ENCODE measurements at regions not wholly inside any gene's neighbourhood (a gene's known extent, or its start where the extent isn't known, plus 50 kb on each side); places are given as distances from the start of the nearest gene placed in this dataset.

DNA sequence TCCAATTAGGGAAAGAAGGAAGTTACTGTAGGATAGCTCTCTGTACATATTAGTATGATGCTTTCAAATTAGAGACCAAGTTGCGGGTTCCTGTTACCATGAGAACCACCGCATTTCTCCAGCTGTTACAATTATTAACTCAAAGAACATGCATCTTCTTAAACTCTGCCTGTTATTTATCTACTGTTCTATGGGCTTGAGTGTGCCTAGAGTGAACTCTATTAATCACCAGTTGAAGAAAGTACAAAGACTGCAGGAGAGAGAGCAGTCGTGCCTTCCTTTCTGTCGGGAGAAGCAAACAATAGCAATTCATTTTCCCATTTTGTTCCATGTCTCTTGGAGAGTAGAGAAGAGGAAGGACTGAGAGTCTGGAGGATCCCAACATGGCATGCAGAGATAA is 1071.2 kb downstream of the TYW1 start:
- Histone ChIP-seq H3K27me3 (ENCODE audit: insufficient read depth, low read length) (no peaks in the 10 kb centered on the region), H3K4me2 (ENCODE audit: insufficient read depth, low read length) (no peak overlapping the region), H3K9me3 (ENCODE audit: low read depth, low read length) (no peaks in the 10 kb centered on the region), H3K79me2 (ENCODE audit: insufficient read depth, low read length) (no peaks in the 10 kb centered on the region), H2AFZ (ENCODE audit: low read length) (no peak overlapping the region), H4K20me1 (ENCODE audit: insufficient read depth, low read length) (no peaks in the 10 kb centered on the region), H3K27ac (ENCODE audit: low read depth, low read length) (no peak overlapping the region), H3K4me1 (ENCODE audit: insufficient read depth, low read length) (no peaks in the 10 kb centered on the region), H3K4me3 (ENCODE audit: insufficient read depth, low read length) (no peak overlapping the region), H3K36me3 (ENCODE audit: insufficient read depth, low read length) (no peaks in the 10 kb centered on the region)
- TF ChIP-seq, protein P1, sequence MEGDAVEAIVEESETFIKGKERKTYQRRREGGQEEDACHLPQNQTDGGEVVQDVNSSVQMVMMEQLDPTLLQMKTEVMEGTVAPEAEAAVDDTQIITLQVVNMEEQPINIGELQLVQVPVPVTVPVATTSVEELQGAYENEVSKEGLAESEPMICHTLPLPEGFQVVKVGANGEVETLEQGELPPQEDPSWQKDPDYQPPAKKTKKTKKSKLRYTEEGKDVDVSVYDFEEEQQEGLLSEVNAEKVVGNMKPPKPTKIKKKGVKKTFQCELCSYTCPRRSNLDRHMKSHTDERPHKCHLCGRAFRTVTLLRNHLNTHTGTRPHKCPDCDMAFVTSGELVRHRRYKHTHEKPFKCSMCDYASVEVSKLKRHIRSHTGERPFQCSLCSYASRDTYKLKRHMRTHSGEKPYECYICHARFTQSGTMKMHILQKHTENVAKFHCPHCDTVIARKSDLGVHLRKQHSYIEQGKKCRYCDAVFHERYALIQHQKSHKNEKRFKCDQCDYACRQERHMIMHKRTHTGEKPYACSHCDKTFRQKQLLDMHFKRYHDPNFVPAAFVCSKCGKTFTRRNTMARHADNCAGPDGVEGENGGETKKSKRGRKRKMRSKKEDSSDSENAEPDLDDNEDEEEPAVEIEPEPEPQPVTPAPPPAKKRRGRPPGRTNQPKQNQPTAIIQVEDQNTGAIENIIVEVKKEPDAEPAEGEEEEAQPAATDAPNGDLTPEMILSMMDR (IDR thresholded peaks at IDR 0.05; ENCODE audit: extremely low read depth, low read depth, low read length), result no peak
- DNase-seq (ENCODE audit: insufficient read length, low spot score, missing footprints), result no peak

DNA sequence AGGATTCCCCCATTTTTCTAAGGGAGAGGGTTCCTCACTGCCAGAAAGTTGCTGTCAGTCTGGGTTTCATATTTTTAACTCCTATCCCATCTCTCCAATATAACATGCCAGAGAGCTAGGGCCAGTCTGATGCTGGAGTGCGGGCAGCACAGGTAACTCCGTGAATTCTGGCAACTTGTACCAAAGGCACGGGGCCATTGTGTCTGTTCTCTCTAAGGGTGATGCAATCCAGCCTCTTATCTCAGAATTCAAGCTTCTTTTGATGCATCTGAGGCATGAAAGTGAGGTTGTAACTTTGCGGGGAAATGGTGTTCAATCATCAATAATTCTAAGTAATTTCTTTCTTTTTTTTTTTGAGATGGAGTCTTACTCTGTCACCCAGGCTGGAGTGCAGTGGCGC is 1074.4 kb downstream of the TYW1 start:
- TF ChIP-seq, protein P1 (IDR thresholded peaks at IDR 0.05; ENCODE audit: extremely low read depth, low read depth, low read length), result no peak
- Histone ChIP-seq H4K20me1 (ENCODE audit: insufficient read depth, low read length) (no peaks in the 10 kb centered on the region), H3K4me3 (ENCODE audit: insufficient read depth, low read length) (no peak overlapping the region), H3K36me3 (ENCODE audit: insufficient read depth, low read length) (no peaks in the 10 kb centered on the region), H3K27ac (ENCODE audit: low read depth, low read length) (no peak overlapping the region), H3K4me1 (ENCODE audit: insufficient read depth, low read length) (no peaks in the 10 kb centered on the region), H3K9me3 (ENCODE audit: low read depth, low read length) (no peaks in the 10 kb centered on the region), H3K79me2 (ENCODE audit: insufficient read depth, low read length) (no peaks in the 10 kb centered on the region), H2AFZ (ENCODE audit: low read length) (no peak overlapping the region), H3K27me3 (ENCODE audit: insufficient read depth, low read length) (no peaks in the 10 kb centered on the region), H3K4me2 (ENCODE audit: insufficient read depth, low read length) (no peak overlapping the region)
- no peak for DNase-seq (ENCODE audit: insufficient read length, low spot score, missing footprints)

DNA sequence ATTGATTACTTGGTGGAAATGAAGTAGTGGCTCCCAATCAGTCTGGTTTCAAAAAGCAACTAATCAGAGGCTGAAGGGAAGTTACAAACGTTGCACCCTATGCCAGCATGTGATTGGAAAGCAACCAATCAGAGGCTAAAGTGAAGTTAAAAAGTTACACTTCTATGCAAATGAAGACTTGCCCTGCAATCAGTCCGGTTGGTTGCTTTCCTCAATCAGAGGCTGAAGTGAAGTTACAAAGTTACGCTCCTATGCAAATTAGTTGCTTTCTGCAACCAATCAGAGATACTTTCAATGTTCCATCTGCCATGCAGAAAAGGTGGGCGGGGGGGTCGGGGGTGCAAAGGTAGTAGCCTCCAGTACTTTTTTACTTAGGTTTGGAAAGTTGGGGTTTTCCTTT is 1077.1 kb downstream of the TYW1 start:
- Histone ChIP-seq H3K4me2 (ENCODE audit: insufficient read depth, low read length) (no peak overlapping the region), H3K27ac (ENCODE audit: low read depth, low read length) (no peak overlapping the region), H3K79me2 (ENCODE audit: insufficient read depth, low read length) (no peaks in the 10 kb centered on the region), H3K27me3 (ENCODE audit: insufficient read depth, low read length) (no peaks in the 10 kb centered on the region), H4K20me1 (ENCODE audit: insufficient read depth, low read length) (no peaks in the 10 kb centered on the region), H3K36me3 (ENCODE audit: insufficient read depth, low read length) (no peaks in the 10 kb centered on the region), H3K9me3 (ENCODE audit: low read depth, low read length) (no peaks in the 10 kb centered on the region), H2AFZ (ENCODE audit: low read length) (no peak overlapping the region), H3K4me1 (ENCODE audit: insufficient read depth, low read length) (no peaks in the 10 kb centered on the region), H3K4me3 (ENCODE audit: insufficient read depth, low read length) (no peak overlapping the region)
- TF ChIP-seq, protein P1 (IDR thresholded peaks at IDR 0.05; ENCODE audit: extremely low read depth, low read depth, low read length), result no peak
- DNase-seq (ENCODE audit: insufficient read length, low spot score, missing footprints), result no peak

DNA sequence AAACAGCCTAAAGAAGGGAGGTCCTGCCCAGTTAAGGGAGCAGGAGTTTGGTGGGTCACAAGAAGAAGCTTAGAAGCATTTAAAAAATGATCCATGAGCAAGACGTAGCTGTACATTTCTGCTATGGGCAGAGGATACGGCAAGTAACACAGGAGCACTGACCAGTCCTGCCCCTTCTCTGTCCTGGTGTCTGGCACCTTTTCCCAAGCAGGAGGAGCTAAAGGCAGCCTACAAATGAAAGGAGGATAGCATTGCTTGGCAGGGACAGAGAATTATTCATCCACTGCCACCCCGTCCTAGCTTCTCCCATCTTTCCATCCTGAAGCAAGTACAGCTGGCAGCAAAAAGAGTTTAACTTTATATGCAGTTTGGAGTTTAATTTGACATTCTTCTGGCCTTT is 1077.6 kb downstream of the TYW1 start:
- Histone ChIP-seq H2AFZ (ENCODE audit: low read length) (no peak overlapping the region), H3K9me3 (ENCODE audit: low read depth, low read length) (no peaks in the 10 kb centered on the region), H3K4me2 (ENCODE audit: insufficient read depth, low read length) (no peak overlapping the region), H3K27ac (ENCODE audit: low read depth, low read length) (no peak overlapping the region), H3K4me3 (ENCODE audit: insufficient read depth, low read length) (no peak overlapping the region), H3K36me3 (ENCODE audit: insufficient read depth, low read length) (no peaks in the 10 kb centered on the region), H4K20me1 (ENCODE audit: insufficient read depth, low read length) (no peaks in the 10 kb centered on the region), H3K79me2 (ENCODE audit: insufficient read depth, low read length) (no peaks in the 10 kb centered on the region), H3K4me1 (ENCODE audit: insufficient read depth, low read length) (no peaks in the 10 kb centered on the region), H3K27me3 (ENCODE audit: insufficient read depth, low read length) (no peaks in the 10 kb centered on the region)
- TF ChIP-seq, protein P1 (IDR thresholded peaks at IDR 0.05; ENCODE audit: extremely low read depth, low read depth, low read length), result no peak
- no peak for DNase-seq (ENCODE audit: insufficient read length, low spot score, missing footprints)

Data from osteoblast (primary cell).